ENCODE measurements at regions not wholly inside any gene's neighbourhood (a gene's known extent, or its start where the extent isn't known, plus 50 kb on each side); places are given as distances from the start of the nearest gene placed in this dataset.
"Not testable (repeated sequence)": the region's sequence is repeated elsewhere in the genome, so short reads cannot be mapped to it uniquely, and the experiment has no call there.

DNA sequence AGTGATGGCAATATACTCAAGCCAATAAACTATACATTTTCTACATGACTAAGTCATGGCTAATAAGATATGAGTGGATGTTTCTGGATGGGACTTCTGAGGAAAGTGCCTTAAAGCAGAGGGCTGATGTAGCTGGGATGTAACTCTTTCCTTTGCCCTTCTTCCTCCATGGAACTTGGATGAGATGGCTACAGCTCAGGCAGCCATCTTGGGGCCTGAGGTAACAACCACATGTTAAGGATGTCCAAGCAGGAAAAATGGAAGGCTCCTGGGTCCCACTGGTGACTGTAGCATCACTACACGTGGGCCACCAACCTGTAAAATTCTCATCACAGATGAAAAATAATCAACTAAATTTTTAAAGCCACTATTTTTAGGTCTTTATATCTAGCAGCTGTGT is 54.4 kb upstream of the GRIP1 start:
- no peak for DNase-seq

DNA sequence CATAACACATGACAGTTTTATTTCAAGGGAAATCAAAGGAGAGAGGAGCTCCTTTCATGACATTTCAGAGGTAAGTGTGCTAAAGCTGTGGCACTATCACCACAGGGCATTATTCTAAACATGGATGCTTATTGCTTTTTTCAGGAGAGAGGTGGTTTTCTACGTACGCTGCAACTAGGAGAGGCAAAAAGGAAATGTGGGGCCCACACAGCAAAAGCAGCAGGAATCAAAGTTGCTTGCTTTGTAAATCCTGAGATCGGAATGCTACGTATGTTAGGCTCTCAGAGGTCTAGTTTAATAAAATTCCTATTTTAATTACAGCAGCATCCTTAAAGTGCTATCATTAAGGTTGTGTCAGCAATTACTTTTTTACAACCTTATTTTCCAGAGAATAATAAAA is 55.0 kb upstream of the GRIP1 start:
- DNase-seq, result no peak

DNA sequence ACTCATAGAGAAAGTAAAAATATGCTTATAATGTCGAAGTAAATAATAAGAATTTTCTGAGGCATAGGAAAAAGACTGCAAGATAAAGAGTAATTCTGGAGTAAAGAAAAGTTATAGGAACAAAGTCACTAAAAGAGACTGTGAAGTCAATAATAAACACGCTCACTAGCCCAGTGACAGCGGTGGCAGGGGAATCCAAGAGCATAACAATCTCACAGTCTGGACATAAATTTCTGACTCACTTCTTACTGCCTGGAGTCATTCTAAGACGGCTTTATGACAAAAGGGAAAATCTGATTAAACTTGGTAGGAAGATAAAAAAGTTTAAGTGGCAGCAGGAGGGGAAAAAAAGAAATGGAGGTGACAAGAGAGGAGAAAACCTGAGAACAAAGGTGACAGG is 56.4 kb upstream of the GRIP1 start:
- DNase-seq, result no peak

DNA sequence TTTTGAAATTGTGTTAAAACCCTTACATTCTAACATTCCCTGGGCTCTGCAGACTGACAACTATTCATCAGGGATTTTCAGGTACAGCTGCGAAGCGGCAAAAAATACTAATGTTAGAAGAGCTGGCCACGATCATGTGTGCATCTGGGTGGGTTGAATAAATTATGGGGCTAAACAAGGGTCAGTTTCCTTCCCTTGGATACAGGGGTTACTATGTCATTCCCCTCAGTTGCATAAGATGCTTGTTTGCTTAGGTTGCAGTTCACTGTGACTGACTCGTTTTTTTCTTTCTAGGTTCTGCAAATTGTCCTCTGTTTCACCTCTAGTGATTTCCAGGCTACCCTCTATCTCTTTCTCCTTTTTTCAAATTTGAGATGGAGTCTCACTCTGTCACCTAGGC is 58.1 kb upstream of the GRIP1 start:
- DNase-seq, result no peak

GRCh38 chr12:66739266-66739665 is 60.4 kb upstream of the GRIP1 start:
- no peak for DNase-seq

- no peak for DNase-seq
Observed at GRCh38 chr12:66739940-66740651, 61.2 kb upstream of the GRIP1 start.

GRCh38 chr12:66740732-66741131 is 61.9 kb upstream of the GRIP1 start:
- no peak for DNase-seq

DNA sequence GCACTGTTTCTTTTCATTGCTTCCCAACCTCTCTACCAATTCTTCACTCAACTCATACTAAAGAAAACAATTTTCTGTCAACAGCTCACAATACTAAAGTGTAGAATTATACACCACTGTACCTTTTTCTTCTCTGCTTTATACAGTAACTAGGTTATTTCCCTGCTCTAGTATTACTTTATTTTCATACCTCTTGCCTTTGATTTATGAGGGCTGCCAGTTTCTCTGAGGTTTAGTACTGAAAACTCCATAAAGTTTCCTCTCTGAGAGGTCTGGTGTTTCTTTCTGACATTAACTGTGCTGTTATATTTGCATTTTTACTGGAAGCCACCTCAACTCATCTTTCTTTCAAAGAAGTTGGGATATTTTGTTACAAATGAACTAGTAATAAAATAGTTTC is 63.0 kb upstream of the GRIP1 start:
- DNase-seq, result no peak

DNA sequence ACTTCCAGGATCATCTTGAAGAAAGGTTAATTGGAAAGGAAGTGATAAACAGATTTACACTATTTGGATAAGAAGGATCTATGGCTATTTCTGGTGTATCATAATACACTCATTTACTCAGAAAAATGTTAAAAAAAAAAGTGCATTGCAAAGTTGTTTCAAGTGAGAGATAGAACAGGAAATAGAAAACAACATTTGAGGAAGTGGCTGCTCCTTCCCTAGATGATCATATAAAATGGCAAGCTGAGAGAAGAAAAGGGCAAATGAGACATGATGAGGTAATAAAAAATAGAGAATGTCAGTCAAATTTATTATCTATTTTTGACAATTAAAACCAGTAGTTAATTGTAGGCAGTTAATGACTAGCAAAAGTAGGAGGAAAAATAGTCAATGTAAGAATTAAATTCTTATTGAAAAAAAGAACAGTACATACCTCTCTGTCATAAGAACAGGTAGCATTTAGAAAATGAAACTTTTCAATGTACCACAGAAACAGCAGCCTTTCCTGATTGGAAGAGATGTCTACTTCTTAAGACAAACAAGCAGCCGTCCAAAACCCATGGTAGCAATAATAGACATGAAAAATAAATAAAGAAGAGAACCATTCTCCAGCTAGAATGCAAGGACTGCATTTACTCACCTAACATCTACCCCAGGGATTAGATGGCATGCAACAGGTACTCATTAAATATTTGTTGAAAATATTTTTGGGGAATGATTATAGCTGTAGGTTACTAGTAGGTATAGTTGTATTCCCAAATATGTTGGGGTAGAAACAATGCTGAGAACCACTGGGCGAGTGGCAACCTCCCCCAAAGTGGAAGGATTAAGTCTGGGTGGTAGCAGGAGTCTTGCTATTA is 63.9 kb upstream of the GRIP1 start:
- no peak for DNase-seq

DNA sequence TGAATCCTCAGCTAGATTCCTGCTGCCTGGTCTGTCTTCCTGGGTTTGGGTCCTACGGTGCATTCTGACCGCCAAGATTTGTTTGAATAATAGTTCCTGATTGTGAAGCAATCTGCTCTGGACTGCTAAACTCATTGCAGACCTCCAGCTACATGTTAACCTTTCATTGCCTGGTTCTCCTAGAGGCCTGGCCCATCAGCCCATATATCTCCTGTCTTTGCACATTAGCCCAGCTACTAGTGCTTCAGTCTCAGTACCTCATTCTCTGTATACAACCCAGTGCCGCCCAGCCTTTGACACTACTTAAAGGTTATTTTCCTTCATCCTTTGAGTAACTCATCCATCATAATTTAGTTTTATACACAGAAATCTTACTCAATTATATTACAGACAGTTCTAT is 65.6 kb upstream of the GRIP1 start:
- DNase-seq, result no peak

DNA sequence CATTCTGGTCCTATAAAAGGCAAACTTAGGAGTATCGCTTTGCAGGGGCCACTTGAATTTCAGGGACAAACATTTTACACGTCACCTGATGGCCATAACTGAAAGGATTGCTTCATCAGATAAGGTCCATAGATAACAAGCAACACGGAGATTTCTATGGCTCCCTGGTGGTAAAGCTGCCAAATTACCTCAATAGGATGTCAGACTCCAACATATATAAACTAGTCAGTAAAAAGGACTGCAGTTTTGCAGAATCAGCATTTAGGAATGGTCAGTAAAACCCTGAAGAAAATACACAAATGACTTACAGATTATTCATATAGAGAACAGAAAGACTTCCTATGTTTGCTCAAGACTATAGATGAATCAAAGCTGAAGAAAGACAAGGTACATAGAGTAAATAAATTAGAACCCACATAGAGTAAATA is 66.1 kb upstream of the GRIP1 start:
- DNase-seq, result no peak

DNA sequence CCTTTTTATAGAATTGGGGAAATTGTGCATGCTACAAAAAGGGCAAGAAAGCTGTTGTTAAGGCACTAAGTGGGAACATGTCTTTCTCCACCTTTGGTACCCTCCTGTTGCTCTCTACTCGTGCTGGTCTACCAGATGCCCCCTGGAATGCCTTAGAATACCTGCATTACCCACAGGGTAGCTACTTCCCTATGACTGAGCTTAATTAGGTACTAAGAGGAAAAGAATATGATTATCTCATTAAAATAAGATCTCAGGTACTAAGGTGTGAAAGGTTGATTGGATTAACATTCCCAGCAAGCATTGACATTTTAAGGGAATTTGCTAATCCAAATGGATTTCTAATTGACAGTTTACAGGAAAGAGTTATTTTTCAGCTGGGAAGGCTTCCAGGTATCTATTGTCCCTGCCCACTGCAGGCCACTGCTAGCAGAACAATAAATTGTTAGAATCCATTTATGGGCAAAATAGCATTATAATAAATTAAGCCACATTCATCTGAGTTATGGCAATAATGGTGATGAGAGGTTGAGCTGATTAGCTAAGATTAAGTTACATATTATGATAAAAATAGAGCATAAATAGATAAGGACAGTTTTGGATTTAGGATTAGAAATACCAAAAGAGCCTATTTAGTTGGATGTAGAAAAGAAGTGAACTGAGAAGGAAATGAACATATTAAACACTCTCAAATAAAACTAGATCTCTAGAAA is 67.8 kb upstream of the GRIP1 start:
- DNase-seq, result no peak

DNA sequence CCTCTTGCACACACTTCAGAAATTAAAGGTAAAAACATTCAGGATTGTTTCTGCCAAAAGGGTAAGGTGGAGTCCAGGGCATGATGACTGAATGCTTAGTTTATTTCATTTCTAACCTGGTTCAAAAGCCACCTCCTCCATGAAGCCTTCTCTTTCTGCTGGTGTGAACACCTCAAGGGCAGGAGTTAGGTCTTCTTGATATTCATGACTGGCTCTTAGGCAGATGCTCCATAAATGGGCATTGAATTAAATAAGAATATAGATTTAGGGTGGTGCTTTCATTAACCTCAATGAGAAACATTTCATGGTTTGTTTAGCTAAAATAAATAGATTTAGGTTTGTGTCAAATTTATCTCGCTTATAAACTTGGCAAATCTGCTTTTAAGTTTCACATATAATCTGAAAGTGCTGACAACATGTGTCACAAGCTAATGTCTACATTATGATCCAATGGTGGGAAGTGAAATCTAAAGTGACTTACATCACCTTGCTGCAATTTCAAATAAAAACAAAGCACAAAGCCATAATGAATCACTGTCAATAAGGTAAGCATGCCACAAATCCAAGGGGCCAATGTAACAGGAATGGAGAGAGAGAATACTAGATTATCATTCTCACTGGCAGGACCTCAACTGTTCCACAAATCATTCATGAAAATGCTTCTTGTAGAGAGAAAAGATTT is 72.7 kb upstream of the GRIP1 start:
- DNase-seq, result no peak

DNA sequence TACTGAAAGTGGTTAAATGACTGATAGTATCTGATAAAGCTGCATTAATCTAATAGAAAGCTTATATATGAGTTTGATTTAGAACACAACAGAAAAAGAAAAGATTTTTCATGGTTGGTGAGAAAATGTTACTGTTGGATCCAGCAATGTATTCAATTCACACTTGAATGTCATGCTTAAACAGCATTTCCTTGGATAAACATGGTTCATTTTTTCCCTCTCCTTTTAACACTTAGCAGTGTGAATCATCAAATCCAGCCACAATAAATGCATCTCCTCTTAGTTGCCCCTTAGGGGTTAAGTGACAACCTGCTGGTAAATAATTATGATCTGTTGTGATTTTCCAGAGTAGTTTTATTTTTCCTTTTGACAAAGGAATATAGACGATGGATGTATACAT is 74.9 kb upstream of the GRIP1 start:
- no peak for DNase-seq

DNA sequence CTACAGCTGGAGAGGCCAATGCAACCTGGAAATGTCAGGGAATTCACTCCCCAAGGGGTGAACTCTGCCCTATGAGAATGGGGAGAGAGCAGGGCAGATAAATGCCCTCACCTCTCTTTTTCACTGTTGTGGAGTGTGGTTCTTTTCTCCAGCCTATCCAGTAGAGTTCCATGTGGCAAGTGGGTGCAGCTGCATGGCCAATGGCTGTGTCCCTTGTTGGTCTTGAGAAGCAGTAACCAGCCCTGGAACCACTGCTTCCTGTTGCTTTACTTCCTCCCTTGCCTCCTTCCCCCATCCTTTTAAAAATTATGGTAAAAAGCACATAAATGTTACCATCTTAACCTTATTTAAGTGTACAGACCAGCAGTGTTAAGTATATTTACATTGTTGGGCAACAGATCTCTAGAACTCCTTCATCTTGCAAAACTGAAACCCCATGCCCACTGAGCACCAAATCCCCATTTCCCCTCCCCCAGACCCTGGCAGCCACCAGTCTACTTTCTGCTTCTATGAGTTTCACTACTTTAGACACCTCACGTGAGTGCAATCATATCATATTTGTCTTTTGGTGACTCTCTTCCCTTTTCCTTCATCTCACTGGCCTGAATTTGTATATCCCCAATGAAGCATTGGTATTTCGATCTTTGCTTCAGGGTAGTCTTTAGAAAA is 77.0 kb upstream of the GRIP1 start:
- DNase-seq, result no peak

GRCh38 chr12:66756631-66757030 is 77.8 kb upstream of the GRIP1 start:
- DNase-seq, result no peak

- DNase-seq, result not testable (repeated sequence)
Observed at GRCh38 chr12:66760122-66760521, 81.2 kb upstream of the GRIP1 start.

DNA sequence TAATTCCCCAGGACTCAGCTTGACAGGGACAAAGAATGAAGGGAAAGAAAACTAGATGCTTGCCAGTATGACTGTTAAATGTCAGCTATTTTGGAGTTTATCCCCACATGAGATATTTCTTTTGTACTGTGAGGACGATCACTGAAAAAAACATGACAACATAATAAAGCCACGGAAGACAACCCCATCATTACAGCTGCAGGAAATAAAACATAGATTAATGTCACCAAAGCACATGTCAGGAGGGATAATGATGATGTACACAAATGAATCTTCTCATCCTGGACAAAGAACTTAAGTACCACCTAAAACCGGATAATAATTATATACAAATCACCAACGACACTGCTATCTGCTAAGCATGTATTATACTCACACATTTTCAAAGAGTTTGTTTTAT is 84.6 kb upstream of the GRIP1 start:
- no peak for DNase-seq

- no peak for DNase-seq
Observed at GRCh38 chr12:66765204-66765603, 86.3 kb upstream of the GRIP1 start.

DNA sequence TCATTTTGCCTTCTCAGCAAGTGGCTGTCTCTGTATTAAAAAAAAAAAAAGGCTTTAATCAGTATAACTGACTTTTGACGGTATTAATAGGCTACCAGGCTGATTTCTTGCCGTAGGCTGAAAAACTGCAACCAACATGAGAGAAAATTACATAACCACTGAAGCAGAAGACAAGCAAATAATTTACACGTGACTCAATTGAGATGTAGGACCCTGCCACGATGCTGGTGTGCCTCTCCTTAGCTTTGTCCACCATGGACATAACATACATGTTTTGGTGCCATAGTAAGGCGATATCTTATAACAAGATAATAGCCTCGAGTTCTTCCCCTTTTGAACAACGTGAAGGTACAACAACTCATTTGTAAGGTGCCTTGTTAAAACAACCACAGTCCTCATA is 88.7 kb upstream of the GRIP1 start:
- DNase-seq, result no peak

DNA sequence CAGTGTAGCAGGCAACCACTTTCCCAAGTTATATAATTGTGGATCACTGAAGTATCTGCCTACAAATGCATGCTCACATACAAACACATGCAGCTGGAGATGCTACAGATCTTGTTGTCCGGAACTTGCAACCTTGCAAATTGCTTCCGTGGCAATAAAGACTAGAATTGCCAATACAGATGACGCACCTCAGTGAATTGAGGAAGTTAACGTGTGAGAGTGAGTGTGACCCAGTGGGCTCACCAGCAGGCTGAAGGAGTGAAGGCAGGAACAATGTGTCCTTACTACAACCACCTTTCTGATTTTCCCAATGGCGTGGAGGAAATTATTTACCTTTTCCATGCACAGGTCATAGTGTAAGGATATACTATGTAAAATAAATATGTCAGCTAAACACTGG is 89.4 kb upstream of the GRIP1 start:
- no peak for DNase-seq

- no peak for DNase-seq
Observed at GRCh38 chr12:66774929-66775328, 96.1 kb upstream of the GRIP1 start.

- no peak for DNase-seq
Observed at GRCh38 chr12:66775871-66776270, 97.0 kb upstream of the GRIP1 start.

Measured in CD4-positive, alpha-beta T cell treated with Interleukin-4 for 1 hour (primary cell).